ENCODE measurements at regions not wholly inside any gene's neighbourhood (a gene's known extent, or its start where the extent isn't known, plus 50 kb on each side); places are given as distances from the start of the nearest gene placed in this dataset.
"Not testable (repeated sequence)": the region's sequence is repeated elsewhere in the genome, so short reads cannot be mapped to it uniquely, and the experiment has no call there.

GRCh38 chr7:32729335-32729675 lies 162.3 kb downstream of the KBTBD2 start:
- not testable (repeated sequence) for TF ChIP-seq POLR2A (IDR thresholded peaks at IDR 0.05; ENCODE audit: low read depth, low read length); SPI1 (IDR thresholded peaks at IDR 0.05; ENCODE audit: low read depth, low read length); POLR2AphosphoS5 (IDR thresholded peaks at IDR 0.05; ENCODE audit: low read depth, low read length); TAF1 (IDR thresholded peaks at IDR 0.05; ENCODE audit: low read depth, low read length); POU2F2 (IDR thresholded peaks at IDR 0.05; ENCODE audit: low read depth, low read length); PAX5 (IDR thresholded peaks at IDR 0.05; ENCODE audit: insufficient read depth, low read length, severe bottlenecking)
